ENCODE measurements at regions not wholly inside any gene's neighbourhood (a gene's known extent, or its start where the extent isn't known, plus 50 kb on each side); places are given as distances from the start of the nearest gene placed in this dataset.
"Not testable (repeated sequence)": the region's sequence is repeated elsewhere in the genome, so short reads cannot be mapped to it uniquely, and the experiment has no call there.

DNA sequence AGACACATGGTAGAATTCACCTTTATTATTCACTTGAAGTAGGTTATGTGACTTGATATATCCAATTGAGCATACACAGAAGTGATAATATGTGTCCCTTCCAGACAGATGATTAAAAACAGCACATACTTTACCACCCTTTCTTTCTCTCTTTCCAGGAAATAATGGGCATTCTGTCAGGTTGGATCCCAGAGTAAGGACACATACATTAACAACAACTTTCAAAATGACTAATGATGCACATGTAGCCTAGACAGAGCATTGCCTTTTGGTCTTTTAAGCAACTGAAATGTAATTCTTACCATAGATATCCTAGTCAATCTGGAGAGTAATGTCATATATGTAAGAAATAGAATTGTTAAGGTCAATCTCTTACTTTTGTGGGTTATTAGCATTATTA lies 1748.7 kb downstream of the EFNA5 start:
- in situ Hi-C loops (cut with HindIII; ENCODE audit: low sequenced_read_pairs): no loop called here
- DNase-seq (ENCODE audit: low spot score): no peak

DNA sequence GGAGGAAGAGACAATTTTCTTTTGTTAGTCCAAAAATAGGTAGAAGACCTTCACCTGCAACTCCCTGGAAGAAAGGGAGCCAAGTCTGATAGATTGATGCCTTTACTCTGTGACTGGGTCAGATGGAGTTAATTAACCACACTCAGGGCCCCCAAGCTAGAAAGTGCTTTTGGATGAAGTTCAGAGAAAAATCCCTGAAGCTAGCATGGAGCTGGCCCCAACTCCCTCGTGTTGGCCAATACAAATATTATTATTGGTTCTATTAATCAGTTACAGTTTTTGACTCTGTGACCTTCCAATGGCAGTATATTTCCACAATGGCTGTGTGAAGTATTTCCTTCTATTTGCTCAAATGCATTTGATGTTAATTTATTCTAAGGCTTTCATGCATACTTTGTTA lies 1753.5 kb downstream of the EFNA5 start:
- in situ Hi-C loops (cut with HindIII; ENCODE audit: low sequenced_read_pairs): no loop called here
- no peak for DNase-seq (ENCODE audit: low spot score)

DNA sequence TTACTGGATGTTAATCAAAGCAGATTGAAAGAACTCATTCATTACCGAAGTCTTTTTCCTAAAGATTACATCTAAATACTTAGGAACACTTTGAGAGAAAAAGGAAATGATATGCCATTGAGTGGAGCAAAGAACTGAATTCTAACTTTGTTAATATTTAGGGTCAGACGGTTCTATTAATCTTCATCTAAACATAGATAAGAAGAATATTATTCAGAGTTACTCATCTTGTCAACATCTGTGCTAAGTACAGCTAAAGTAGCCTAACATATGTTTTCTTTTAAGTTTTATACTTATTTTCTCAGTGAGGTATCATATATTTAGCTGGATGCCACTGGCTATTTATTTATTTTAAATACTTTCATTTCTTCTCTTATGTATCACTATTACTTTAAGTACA lies 1763.7 kb downstream of the EFNA5 start:
- in situ Hi-C loops (cut with HindIII; ENCODE audit: low sequenced_read_pairs): no loop called here
- no peak for DNase-seq (ENCODE audit: low spot score)

DNA sequence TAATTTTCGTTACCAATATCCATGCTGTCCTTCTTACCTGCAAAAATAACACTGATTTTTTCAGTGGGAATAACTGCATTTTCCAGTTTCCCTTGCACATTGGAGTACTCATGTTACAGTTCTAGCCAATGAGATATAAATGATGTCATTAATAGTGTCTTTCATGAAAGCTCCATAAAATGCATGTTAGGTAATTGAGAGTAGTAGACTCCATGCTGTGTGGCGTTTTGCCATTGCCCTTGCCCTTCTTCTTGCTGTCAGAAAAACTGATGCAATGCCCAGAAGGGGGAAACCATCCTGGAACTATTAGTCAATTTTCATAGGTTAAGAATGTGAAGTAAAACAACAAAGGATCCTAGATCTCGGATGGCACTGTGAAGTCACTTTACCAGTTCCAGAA lies 1765.3 kb downstream of the EFNA5 start:
- DNase-seq (ENCODE audit: low spot score): no peak
- in situ Hi-C loops (cut with HindIII; ENCODE audit: low sequenced_read_pairs): no loop called here

DNA sequence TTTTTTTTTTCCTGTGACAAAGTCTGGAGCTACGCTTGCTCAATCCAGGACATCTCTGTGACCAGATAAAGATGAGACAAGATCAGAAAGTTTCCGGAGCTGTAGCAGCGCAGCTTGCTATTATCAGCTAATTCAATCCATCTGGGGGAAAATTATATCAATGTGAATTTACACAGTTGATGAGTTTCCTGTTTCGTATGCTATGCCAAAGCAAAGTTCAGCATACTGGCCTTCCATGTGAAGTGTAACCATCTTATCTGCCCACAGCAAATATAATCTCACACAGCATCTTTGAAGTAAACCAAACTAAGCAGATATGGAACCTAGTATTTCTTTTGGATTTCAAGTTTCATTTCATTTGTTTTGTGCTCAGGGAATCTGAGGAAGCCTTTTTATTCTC lies 1767.7 kb downstream of the EFNA5 start:
- DNase-seq (ENCODE audit: low spot score): no peak
- in situ Hi-C loops (cut with HindIII; ENCODE audit: low sequenced_read_pairs): no loop called here

DNA sequence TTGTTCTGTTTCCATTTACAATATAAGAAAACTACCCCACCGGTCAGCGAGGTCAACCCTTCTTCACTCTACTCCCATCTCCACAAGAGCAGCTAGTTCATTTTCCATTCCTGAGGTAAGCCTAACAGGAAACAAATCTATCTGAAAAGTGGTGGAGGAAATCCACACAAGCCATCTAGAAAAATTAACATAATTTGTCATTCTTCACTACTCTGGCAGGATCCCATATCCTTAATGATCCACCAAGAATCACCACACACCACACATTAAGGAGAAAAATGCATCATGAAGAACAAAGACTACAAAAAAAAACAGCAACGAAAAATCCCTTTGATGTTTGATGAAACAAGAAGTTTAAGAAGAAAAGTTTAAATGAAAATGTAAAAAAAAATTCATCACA lies 1771.0 kb downstream of the EFNA5 start:
- in situ Hi-C loops (cut with HindIII; ENCODE audit: low sequenced_read_pairs): no loop called here
- DNase-seq (ENCODE audit: low spot score): no peak

DNA sequence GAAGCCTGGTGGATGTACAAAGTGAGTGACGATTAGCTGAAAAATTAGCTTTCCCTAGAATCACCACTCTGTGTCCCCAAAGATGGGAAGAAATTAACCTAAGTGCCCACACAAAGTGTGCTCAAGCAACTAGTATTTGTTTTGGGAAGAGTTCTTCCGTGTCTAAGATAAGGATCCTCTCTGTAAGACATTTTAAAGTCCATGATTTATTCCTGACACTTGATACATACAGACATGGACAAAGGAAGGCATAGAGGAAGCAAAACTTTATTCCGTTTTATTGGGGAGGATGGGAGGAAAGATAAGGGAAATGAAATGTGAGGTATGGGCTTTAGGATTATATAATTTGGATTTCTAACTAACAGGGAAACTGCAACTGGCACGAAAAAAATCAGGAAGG lies 1772.6 kb downstream of the EFNA5 start:
- no peak for DNase-seq (ENCODE audit: low spot score)
- in situ Hi-C loops (cut with HindIII; ENCODE audit: low sequenced_read_pairs): no loop called here

DNA sequence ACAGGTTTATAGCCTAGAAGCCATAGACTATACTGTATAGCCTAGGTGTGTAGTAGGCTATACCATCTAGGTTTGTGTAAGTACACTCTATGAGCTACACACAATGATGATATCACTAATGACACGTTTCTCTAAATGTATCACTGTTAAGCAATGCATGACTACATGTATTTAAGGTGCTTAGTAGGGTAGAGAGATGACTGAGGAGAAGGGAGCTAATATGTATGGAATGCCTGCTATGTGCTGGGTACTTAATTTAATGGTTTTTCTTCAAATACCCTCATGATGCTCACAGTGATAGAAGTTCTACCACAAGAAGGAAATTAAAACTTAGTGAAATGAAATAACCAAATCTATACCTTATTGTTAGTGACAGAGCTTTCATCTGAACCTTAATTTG lies 1785.5 kb downstream of the EFNA5 start:
- in situ Hi-C loops (cut with HindIII; ENCODE audit: low sequenced_read_pairs): no loop called here
- no peak for DNase-seq (ENCODE audit: low spot score)

DNA sequence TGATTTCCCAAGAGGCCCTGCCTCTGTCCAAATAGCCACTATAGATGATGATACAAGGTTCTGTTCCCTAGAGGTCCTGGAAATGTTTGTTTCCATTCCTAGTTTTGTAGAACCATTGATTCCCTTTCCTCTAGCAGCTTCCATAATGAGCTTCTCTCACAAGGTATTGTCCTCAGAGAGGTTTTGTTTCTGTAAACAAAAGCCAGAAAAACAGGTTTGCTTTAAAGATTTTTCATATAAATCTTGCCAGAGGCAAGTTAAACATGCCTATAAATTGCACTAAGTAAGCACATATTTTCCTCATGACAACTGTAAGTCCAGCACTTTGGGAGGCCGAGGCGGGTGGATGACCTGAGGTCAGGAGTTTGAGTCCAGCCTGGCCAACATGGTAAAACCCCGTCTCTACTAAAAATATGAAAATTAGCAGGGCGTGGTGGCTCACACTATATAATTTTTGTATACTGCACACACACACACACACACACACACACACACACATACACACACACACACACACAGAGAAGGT lies 1787.7 kb downstream of the EFNA5 start:
- no peak for DNase-seq (ENCODE audit: low spot score)
- in situ Hi-C loops (cut with HindIII; ENCODE audit: low sequenced_read_pairs): no loop called here

DNA sequence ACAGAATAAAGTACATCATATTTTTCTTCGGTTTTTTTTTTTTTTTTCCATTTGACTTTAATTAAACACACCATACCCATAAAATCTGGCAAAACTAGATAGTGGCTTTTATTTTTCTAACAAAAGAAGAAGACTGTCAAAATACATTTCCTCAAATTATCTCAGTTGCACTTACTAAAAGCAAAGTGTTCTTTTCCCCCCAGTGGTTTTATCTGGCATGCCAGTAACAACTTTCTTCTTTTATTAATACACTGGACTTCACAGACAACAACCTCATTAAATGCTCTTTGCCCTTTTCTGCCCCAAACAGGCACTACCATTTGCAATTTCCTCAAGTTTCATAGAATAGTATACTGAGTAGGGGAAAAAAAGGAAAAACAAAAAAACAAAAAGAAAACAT lies 1792.3 kb downstream of the EFNA5 start:
- DNase-seq (ENCODE audit: low spot score): no peak
- in situ Hi-C loops (cut with HindIII; ENCODE audit: low sequenced_read_pairs): no loop called here

DNA sequence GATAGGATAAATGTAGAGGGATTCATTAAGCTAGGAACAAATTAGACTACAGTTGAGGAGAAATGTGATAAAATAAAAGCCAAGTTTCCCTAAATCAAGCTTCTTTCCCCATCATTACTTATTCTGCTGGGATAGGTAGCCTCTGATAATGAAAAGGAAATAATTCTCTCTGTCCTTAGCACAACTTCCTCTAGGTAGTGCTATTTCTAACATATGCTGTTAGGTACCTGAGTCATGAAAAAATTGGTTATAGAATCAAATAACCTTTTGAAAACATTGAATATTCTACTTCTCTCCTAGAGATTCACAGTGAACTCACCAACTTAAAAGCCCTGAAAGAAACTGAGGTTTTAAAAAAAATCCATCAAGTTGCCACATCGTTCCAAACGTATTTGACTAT lies 1793.1 kb downstream of the EFNA5 start:
- in situ Hi-C loops (cut with HindIII; ENCODE audit: low sequenced_read_pairs): no loop called here
- no peak for DNase-seq (ENCODE audit: low spot score)

DNA sequence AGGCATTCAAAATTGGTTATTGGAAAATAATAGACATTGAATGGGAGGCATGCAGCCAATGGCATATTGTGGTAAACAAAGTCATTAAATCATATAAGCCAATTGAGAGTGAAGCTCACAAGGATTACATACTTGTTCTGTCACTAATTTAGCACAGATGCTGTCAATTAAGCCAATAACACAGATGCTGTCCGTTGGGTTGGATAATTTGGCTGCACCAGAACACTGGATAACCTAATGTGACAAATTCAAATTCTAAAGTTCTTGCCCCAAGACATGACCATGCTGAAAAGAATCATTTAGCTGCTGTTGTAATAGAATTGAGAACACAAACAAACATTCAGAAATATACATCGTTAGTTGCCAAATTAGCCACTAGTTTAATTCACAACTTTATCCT lies 1796.4 kb downstream of the EFNA5 start:
- DNase-seq (ENCODE audit: low spot score): no peak
- in situ Hi-C loops (cut with HindIII; ENCODE audit: low sequenced_read_pairs): no loop called here

DNA sequence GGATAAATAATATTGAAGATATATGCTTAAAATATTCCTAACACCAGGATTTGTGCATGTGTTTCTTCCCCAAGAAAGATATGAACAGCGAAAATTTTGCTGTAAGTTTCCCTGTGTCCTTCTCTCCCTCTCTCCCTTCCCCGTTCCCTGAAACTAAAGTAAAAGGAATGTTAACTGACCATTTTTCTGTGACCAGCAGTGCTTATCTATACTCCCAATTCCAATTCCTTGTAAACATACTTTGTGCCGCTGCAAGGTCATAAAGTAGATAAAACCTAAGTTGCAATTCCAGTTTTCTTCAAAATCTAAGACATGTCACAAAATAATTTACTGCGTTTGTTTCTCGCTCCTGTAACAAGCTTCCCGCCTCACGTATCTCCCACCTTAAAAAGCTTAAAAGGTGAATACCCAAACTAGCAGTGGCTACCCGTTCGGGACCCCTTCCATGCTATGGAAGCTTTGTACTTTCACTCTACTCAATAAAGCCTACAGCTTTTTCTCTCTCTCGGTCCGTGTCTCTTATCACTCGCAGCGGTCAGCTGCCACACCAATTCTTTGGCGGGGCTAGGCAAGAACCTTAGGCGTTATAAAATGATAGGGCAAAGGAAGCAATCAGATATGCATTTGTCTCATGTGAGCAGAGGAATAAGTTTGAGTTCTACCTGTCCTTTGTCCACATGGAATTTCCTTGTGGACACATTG lies 1798.0 kb downstream of the EFNA5 start:
- no peak for DNase-seq (ENCODE audit: low spot score)
- in situ Hi-C loops (cut with HindIII; ENCODE audit: low sequenced_read_pairs): no loop called here

DNA sequence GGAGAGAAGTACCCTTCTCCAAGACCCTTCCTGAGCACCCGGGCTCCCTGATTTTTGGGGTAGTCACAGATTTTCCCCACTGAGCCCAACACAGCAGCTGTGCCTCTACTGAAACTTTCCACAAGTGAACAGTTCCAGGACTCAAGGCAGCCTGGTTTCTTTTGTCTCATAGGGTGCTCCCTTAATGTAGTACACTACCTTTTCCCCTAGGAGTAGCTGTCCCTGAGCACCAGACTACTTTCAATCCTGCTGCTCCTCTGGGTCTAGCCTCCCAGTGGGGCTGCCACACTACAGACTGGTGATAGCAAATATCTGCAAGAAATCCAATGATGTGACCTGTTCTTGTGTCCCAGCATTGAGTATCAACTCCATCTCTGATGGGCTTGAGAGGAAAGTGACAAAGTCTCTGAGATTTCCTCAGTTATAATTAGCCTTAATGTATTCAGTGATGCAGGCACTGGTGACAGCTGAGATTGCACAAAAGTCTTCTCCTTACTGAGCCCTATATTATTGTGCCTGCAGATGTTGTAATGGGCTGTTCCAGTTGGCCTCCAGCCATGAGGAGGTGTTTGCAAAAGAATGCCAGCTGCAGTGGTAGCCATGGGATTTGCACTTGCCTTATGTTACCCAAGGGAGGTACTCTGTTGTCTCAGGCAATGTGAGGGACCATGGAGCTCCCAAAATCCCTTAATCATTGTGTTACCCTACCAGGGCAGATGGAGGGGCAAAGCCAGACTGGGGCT lies 1802.5 kb downstream of the EFNA5 start:
- in situ Hi-C loops (cut with HindIII; ENCODE audit: low sequenced_read_pairs): no loop called here
- DNase-seq (ENCODE audit: low spot score): no peak

DNA sequence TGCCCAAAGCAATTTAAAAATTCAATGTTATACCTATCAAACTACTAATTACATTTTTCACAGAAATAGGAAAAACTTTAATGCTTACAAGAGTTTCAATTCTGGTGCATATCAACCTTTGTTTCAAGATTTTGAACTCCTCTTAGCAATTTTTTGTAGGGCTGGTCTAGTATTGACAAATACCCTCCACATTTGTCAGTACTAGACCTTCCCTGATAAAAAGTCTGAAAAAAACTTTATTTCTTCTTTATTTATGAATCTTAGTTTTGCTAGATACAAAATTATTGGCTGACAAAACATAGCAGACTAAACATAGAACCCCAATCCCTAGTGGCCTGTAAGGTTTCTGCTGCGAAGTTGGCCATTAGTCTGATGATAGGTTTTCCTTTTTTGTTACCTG lies 1804.9 kb downstream of the EFNA5 start:
- in situ Hi-C loops (cut with HindIII; ENCODE audit: low sequenced_read_pairs): no loop called here
- no peak for DNase-seq (ENCODE audit: low spot score)

DNA sequence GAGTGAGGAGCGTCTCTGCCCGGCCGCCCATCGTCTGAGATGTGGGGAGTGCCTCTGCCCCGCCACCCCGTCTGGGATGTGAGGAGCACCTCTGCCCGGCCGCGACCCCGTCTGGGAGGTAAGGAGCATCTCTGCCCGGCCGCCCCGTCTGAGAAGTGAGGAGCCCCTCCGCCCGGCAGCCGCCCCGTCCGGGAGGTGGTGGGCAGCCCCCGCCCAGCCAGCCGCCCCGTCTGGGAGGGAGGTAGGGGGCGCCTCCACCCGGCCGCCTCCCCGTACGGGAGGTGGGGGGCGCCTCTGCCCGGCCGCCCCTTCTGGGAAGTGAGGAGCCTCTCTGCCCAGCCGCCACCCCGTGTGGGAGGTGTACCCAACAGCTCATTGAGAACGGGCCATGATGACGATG lies 1811.4 kb downstream of the EFNA5 start:
- DNase-seq (ENCODE audit: low spot score); in situ Hi-C loops (cut with HindIII; ENCODE audit: low sequenced_read_pairs): not testable (repeated sequence)

DNA sequence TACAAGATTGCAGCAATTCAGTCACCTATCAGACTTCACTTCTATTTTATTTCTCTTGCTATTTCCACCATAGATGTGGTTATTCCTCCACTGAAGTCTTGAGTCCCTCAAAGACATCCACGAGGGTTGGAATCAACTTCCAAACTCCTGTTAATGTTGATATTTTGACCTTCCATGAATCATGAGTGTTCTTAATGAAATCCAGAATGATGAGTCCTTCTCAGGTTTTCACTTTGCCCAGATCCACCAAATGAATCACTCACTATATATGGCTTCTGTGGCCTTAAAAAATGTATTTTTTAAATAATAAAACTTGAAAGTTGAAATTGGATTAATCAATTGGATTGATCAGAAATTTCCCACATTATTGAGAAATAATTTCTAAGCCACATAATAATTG lies 1821.0 kb downstream of the EFNA5 start:
- in situ Hi-C loops (cut with HindIII; ENCODE audit: low sequenced_read_pairs): no loop called here
- no peak for DNase-seq (ENCODE audit: low spot score)

DNA sequence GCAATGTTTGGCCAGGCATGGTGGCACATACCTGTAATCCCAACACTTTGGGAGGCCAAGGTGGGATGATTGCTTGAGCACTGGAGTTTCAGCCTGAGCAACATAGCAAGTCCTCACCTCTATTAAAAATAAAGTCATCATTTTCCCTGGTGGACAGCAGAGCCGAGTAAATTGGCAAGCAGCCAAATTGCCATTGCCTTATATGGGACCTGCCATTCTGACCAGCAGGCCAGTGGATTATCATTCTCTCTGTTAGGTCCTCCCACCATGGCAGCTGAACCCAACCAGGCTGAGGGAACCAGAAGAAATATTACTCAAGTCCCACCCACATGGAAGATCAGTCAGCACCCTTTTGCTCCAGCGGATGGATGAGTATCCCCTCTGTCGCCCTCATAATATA lies 1829.9 kb downstream of the EFNA5 start:
- in situ Hi-C loops (cut with HindIII; ENCODE audit: low sequenced_read_pairs): no loop called here
- DNase-seq (ENCODE audit: low spot score): peak; percentile 6

DNA sequence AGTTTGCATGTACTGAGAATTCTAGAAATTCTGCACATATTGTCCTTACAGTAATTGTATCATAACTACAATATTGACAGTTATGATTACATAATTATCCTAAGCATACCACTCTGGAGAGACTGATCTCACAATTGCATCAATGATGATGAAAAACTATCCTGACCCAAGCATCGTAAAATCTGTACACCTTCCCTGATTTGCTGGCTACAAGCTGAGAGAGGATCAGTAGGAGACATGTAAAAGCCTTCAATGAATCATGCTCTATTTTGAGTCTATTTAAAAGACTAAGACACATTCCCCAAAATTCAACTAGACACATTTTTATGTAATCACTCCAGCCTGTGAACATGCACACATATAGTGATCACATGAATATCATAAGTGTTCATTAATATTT lies 1833.8 kb downstream of the EFNA5 start:
- DNase-seq (ENCODE audit: low spot score): no peak
- in situ Hi-C loops (cut with HindIII; ENCODE audit: low sequenced_read_pairs): no loop called here

DNA sequence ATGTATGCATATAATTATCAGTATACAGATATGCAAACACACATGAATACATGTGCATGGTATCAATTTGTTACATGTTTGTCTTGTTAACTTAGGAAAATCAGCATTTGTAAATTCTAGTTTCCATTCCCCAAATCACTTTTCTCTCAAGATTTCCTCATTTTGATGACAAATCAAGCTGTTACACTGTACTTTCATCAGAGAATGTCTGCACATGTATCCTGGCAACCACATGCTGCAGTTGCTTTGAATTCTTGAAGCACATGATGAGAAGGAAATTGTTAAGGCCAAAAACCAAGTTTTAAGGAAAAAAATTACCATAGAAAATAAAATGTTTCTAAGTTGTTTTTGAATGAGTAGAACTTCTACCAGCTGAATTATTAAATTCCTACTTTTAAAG lies 1834.5 kb downstream of the EFNA5 start:
- no peak for DNase-seq (ENCODE audit: low spot score)
- in situ Hi-C loops (cut with HindIII; ENCODE audit: low sequenced_read_pairs): no loop called here

DNA sequence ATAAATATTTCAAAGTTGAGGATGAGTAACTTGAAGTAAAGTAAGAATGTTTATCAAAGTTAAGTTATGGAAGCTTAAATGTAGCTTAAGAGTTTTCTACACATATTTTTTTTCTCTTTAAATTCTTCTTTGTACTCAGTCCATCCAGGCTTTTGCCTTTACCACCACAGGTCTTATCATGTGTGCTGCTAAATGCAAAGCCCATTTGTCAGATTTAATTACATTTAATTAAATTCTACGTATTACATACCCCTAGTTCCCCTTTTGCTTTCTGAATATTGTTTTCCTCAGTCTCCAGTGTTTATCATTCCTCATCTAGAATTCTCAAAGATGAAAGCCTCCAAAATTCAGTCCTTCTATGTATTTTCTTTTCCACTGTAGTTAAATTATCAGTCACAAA lies 1841.9 kb downstream of the EFNA5 start:
- in situ Hi-C loops (cut with HindIII; ENCODE audit: low sequenced_read_pairs): no loop called here
- no peak for DNase-seq (ENCODE audit: low spot score)
